Stimulated activated CD4-positive, alpha-beta T cell treated with anti-CD3 and anti-CD28 coated beads, Interleukin-4, amount 100 ng/mL, for 4 hours (primary cell): ENCODE measurements at regions not wholly inside any gene's neighbourhood (a gene's known extent, or its start where the extent isn't known, plus 50 kb on each side); places are given as distances from the start of the nearest gene placed in this dataset.
"Not testable (repeated sequence)": the region's sequence is repeated elsewhere in the genome, so short reads cannot be mapped to it uniquely, and the experiment has no call there.

Experiments used
- DNase-seq, 2 experiments: peaks; one replicate each; pipeline ENCODE4 v3.0.0-alpha.2; 2020

GRCh38 chr6:144438103-144438502, 153.0 kb downstream of the UTRN start:
- DNase-seq, result no peak

GRCh38 chr6:144439016-144439415, 153.9 kb downstream of the UTRN start:
- no peak for DNase-seq

- not testable (repeated sequence) for DNase-seq
Observed at GRCh38 chr6:144441801-144442200, 156.7 kb downstream of the UTRN start.

- DNase-seq, result no peak
Observed at GRCh38 chr6:144443157-144443556, 158.0 kb downstream of the UTRN start.

- no peak for DNase-seq
Observed at GRCh38 chr6:144447472-144447871, 162.3 kb downstream of the UTRN start.

GRCh38 chr6:144449218-144449617, 164.1 kb downstream of the UTRN start:
- no peak for DNase-seq

- DNase-seq, result no peak
Observed at GRCh38 chr6:144449911-144450597, 164.9 kb downstream of the UTRN start.

GRCh38 chr6:144460327-144461095, 175.4 kb downstream of the UTRN start:
- DNase-seq, result no peak

GRCh38 chr6:144462058-144462457, 176.9 kb downstream of the UTRN start:
- DNase-seq, result no peak

GRCh38 chr6:144466716-144467115, 181.6 kb downstream of the UTRN start:
- DNase-seq, result no peak

- no peak for DNase-seq
Observed at GRCh38 chr6:144467172-144467762, 182.1 kb downstream of the UTRN start.

GRCh38 chr6:144467921-144468320, 182.8 kb downstream of the UTRN start:
- DNase-seq, result no peak

- peak; percentile 3 to 5 for DNase-seq
Observed at GRCh38 chr6:144468709-144469108, 183.6 kb downstream of the UTRN start.

- DNase-seq, result no peak
Observed at GRCh38 chr6:144469144-144469575, 184.0 kb downstream of the UTRN start.

- not testable (repeated sequence) for DNase-seq
Observed at GRCh38 chr6:144470201-144470600, 185.1 kb downstream of the UTRN start.

- DNase-seq, result no peak
Observed at GRCh38 chr6:144471986-144472385, 186.9 kb downstream of the UTRN start.

GRCh38 chr6:144474290-144474689, 189.2 kb downstream of the UTRN start:
- DNase-seq, result no peak

GRCh38 chr6:144474904-144475303, 189.8 kb downstream of the UTRN start:
- no peak for DNase-seq

GRCh38 chr6:144475411-144475810, 190.3 kb downstream of the UTRN start:
- DNase-seq, result no peak

- no peak for DNase-seq
Observed at GRCh38 chr6:144476286-144476685, 191.2 kb downstream of the UTRN start.

- no peak for DNase-seq
Observed at GRCh38 chr6:144477396-144477795, 192.3 kb downstream of the UTRN start.

- DNase-seq, result no peak
Observed at GRCh38 chr6:144477856-144478255, 192.7 kb downstream of the UTRN start.

- no peak for DNase-seq
Observed at GRCh38 chr6:144478483-144478882, 193.3 kb downstream of the UTRN start.

- DNase-seq, result no peak
Observed at GRCh38 chr6:144479991-144480390, 194.9 kb downstream of the UTRN start.
